ENCODE measurements at regions not wholly inside any gene's neighbourhood (a gene's known extent, or its start where the extent isn't known, plus 50 kb on each side); places are given as distances from the start of the nearest gene placed in this dataset.

DNA sequence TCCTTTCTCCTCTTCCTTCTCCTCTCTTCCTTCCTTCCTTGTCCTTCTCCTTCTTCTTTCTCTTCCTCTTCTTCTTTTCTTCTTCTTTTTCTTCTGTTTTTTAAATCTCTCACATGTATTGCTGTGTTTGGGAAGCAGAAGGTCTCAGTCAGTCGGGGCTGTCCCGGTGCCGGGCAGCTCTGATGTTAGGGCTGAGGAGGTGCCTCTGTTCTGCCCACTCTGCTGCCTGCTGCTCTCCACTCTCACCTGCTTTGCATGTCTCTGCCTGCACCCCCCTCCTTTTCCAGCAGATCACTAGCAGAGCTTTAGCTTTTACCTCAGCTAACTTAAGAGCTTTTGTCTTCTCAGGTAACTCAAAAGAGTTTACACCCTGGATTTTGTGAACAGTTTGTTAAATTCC is 276.6 kb downstream of the CHRM3 start:
- TF ChIP-seq, protein P1, sequence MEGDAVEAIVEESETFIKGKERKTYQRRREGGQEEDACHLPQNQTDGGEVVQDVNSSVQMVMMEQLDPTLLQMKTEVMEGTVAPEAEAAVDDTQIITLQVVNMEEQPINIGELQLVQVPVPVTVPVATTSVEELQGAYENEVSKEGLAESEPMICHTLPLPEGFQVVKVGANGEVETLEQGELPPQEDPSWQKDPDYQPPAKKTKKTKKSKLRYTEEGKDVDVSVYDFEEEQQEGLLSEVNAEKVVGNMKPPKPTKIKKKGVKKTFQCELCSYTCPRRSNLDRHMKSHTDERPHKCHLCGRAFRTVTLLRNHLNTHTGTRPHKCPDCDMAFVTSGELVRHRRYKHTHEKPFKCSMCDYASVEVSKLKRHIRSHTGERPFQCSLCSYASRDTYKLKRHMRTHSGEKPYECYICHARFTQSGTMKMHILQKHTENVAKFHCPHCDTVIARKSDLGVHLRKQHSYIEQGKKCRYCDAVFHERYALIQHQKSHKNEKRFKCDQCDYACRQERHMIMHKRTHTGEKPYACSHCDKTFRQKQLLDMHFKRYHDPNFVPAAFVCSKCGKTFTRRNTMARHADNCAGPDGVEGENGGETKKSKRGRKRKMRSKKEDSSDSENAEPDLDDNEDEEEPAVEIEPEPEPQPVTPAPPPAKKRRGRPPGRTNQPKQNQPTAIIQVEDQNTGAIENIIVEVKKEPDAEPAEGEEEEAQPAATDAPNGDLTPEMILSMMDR (IDR thresholded peaks at IDR 0.05): no peak
- no peak for TF ChIP-seq POLR2A (IDR thresholded peaks at IDR 0.05)
